ENCODE measurements at regions not wholly inside any gene's neighbourhood (a gene's known extent, or its start where the extent isn't known, plus 50 kb on each side); places are given as distances from the start of the nearest gene placed in this dataset.

DNA sequence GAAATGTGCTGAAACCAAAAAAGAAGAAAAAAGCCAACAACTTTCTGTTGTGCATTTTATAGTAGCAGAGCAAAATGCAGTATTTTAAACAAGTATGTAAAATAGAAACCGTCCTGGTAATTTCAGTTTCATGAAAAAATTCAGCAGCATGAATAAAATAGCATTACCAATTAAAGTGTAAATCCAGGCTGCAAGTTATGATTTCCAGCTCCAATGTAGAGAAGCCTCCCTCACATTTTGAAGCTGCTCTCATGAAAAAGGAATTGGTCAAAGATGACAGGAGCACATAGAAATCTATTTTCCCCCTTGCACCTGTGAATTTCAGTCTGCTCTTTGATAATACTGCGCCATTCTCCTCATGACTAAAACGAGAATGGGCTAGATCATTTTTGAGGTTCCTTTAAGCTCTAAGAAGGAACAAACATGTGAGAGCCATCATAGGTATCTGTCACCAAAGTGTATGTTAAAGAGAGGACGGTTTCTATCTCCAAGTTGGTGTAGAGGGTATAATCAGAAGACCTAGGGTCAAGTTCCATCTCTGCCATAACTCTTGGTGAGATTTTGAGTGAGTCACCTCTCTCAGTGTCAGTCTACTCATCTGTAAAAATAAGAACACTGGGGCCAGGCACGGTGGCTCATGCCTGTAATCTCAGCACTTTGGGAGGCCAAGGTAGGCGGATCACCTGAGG, 107.5 kb downstream of the MTPAP start:
- no peak overlapping the region for H3K4me2 ChIP-seq (ENCODE audit: insufficient read depth, low read length, poor library complexity, severe bottlenecking)
- H3K9ac ChIP-seq (ENCODE audit: low read depth, low read length, poor library complexity), result no peak overlapping the region
- no peak overlapping the region for H3K4ac ChIP-seq (ENCODE audit: low read length)
- no peak overlapping the region for H2BK15ac ChIP-seq (ENCODE audit: low read length)
- no peak overlapping the region for H2BK12ac ChIP-seq (ENCODE audit: low read length)
- no peak overlapping the region for H2BK120ac ChIP-seq (ENCODE audit: low read depth, low read length)
- no peaks in the 10 kb centered on the region for H3K9me3 ChIP-seq (replicated peaks in 1 of 2; ENCODE audit: control insufficient read depth in 2 of 2, insufficient read depth in 1 of 2, low read depth in 1 of 2, low read length in 2 of 2)
- H3K4me1 ChIP-seq (ENCODE audit: control insufficient read depth in 2 of 2, insufficient read depth in 1 of 2, low read depth in 1 of 2, low read length in 2 of 2), result no peaks in the 10 kb centered on the region
- H3K4me3 ChIP-seq (ENCODE audit: low read length in 2 of 2), result no peak overlapping the region
- H4K8ac ChIP-seq (ENCODE audit: low read depth, low read length), result no peak overlapping the region
- H3K18ac ChIP-seq (ENCODE audit: low read length), result no peak overlapping the region
- no peak overlapping the region for H3K23ac ChIP-seq (ENCODE audit: low read depth, low read length, poor library complexity)
- no peaks in the 10 kb centered on the region for H3K36me3 ChIP-seq (replicated peaks in 1 of 2; ENCODE audit: control insufficient read depth in 2 of 2, insufficient read depth in 2 of 2, low read length in 2 of 2)
- no peak overlapping the region for H3K27ac ChIP-seq (replicated peaks; ENCODE audit: low read length)
- DNase-seq (ENCODE audit: low spot score), result no peak
- H3K27me3 ChIP-seq (ENCODE audit: control insufficient read depth in 3 of 3, insufficient read depth in 3 of 3, low read depth in 1 of 3, low read length in 3 of 3), result no peaks in the 10 kb centered on the region
- H3K14ac ChIP-seq (ENCODE audit: low read length), result no peak overlapping the region
- H3K79me1 ChIP-seq (ENCODE audit: low read depth, low read length), result no peaks in the 10 kb centered on the region
- H2BK5ac ChIP-seq (ENCODE audit: low read length), result no peak overlapping the region
- WGBS, 2 donors (ENCODE audit: extremely low coverage in 2 of 2, insufficient read length in 2 of 2, insufficient replicate concordance in 1 of 2), result no CpG with 5 or more reads among the region's 6 CpGs
- no peak overlapping the region for H2AFZ ChIP-seq (ENCODE audit: low read length)
- H4K91ac ChIP-seq (ENCODE audit: low read depth, low read length, poor library complexity), result no peak overlapping the region
- no peak overlapping the region for H2AK5ac ChIP-seq (ENCODE audit: low read depth, low read length)

DNA sequence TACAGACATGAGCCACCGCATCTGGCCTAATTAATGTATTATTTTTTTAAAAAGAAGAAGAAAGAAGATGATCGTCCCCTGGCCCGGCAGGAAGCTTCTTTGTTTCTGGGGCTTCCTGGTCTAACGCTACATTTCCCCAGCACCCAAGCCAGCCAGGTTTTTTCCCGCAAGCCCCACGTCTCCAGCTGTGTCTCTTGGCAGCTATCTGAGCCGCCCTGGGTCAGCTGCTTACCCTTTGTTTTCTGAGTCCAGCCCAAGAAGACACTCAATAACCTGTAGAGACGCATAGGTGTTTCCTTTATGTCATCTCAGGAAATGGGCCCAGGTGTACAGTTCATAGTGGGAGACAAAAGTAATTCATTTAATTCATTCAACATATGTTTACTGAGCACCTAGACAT, 110.2 kb downstream of the MTPAP start:
- H2BK5ac ChIP-seq (ENCODE audit: low read length), result no peak overlapping the region
- no peak overlapping the region for H4K8ac ChIP-seq (ENCODE audit: low read depth, low read length)
- no peak overlapping the region for H3K14ac ChIP-seq (ENCODE audit: low read length)
- H2AK5ac ChIP-seq (ENCODE audit: low read depth, low read length), result no peak overlapping the region
- H3K4me1 ChIP-seq (ENCODE audit: control insufficient read depth in 2 of 2, insufficient read depth in 1 of 2, low read depth in 1 of 2, low read length in 2 of 2), result no peaks in the 10 kb centered on the region
- H2BK15ac ChIP-seq (ENCODE audit: low read length), result no peak overlapping the region
- H3K4me2 ChIP-seq (ENCODE audit: insufficient read depth, low read length, poor library complexity, severe bottlenecking), result no peak overlapping the region
- no peak overlapping the region for H3K4ac ChIP-seq (ENCODE audit: low read length)
- no peak overlapping the region for H4K91ac ChIP-seq (ENCODE audit: low read depth, low read length, poor library complexity)
- H3K27ac ChIP-seq (replicated peaks; ENCODE audit: low read length), result no peak overlapping the region
- H3K27me3 ChIP-seq (ENCODE audit: control insufficient read depth in 3 of 3, insufficient read depth in 3 of 3, low read depth in 1 of 3, low read length in 3 of 3), result no peaks in the 10 kb centered on the region
- no peaks in the 10 kb centered on the region for H3K79me1 ChIP-seq (ENCODE audit: low read depth, low read length)
- no peaks in the 10 kb centered on the region for H3K36me3 ChIP-seq (replicated peaks in 1 of 2; ENCODE audit: control insufficient read depth in 2 of 2, insufficient read depth in 2 of 2, low read length in 2 of 2)
- H3K9me3 ChIP-seq (replicated peaks in 1 of 2; ENCODE audit: control insufficient read depth in 2 of 2, insufficient read depth in 1 of 2, low read depth in 1 of 2, low read length in 2 of 2), result no peaks in the 10 kb centered on the region
- no CpG with 5 or more reads among the region's 8 CpGs for WGBS, 2 donors (ENCODE audit: extremely low coverage in 2 of 2, insufficient read length in 2 of 2, insufficient replicate concordance in 1 of 2)
- H3K4me3 ChIP-seq (ENCODE audit: low read length in 2 of 2), result no peak overlapping the region
- no peak for DNase-seq (ENCODE audit: low spot score)
- H3K9ac ChIP-seq (ENCODE audit: low read depth, low read length, poor library complexity), result no peak overlapping the region
- no peak overlapping the region for H2AFZ ChIP-seq (ENCODE audit: low read length)
- H2BK120ac ChIP-seq (ENCODE audit: low read depth, low read length), result no peak overlapping the region
- H3K18ac ChIP-seq (ENCODE audit: low read length), result no peak overlapping the region
- H2BK12ac ChIP-seq (ENCODE audit: low read length), result no peak overlapping the region
- no peak overlapping the region for H3K23ac ChIP-seq (ENCODE audit: low read depth, low read length, poor library complexity)

DNA sequence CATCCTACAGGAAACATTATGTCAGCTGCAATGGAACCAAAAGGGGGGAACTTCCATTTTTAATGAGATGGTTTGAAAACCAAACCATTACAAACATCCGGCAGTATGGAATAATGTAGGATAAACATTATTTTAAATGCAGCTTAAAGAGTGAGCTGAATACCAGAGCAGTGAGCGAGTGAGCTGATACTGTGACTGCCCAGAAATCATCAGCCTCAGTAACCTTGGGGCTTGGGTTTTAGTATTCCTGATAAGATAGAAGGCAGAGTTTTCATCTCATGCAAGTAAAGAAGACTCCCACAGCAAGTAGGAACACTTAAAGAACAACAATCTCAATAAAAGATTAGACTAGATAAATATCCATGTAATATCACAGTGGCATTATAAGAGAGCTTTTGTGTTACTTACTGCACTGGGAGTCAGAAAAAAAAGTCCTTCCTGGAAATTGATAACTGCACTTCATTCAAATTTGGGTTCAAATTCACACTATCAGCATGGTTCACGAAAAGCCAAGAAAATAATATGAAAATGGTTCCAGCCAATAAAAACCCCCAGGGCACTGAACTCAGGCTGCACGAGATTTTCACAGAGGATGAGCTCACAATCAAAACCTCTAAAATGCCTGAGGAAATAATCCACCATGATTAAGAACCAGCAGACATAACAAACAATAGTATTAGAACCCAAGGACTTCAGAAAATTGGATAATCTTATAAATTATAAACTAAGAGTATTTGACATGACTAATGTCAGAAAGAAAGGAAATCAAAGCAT, 115.7 kb downstream of the MTPAP start:
- no peak overlapping the region for H4K8ac ChIP-seq (ENCODE audit: low read depth, low read length)
- no peak overlapping the region for H3K14ac ChIP-seq (ENCODE audit: low read length)
- no peak overlapping the region for H3K27ac ChIP-seq (replicated peaks; ENCODE audit: low read length)
- H2AK5ac ChIP-seq (ENCODE audit: low read depth, low read length), result no peak overlapping the region
- H4K91ac ChIP-seq (ENCODE audit: low read depth, low read length, poor library complexity), result no peak overlapping the region
- no peaks in the 10 kb centered on the region for H3K9me3 ChIP-seq (replicated peaks in 1 of 2; ENCODE audit: control insufficient read depth in 2 of 2, insufficient read depth in 1 of 2, low read depth in 1 of 2, low read length in 2 of 2)
- H2BK12ac ChIP-seq (ENCODE audit: low read length), result no peak overlapping the region
- no peak overlapping the region for H3K9ac ChIP-seq (ENCODE audit: low read depth, low read length, poor library complexity)
- no CpG with 5 or more reads among the region's 4 CpGs for WGBS, 2 donors (ENCODE audit: extremely low coverage in 2 of 2, insufficient read length in 2 of 2, insufficient replicate concordance in 1 of 2)
- H3K4me1 ChIP-seq (ENCODE audit: control insufficient read depth in 2 of 2, insufficient read depth in 1 of 2, low read depth in 1 of 2, low read length in 2 of 2), result no peaks in the 10 kb centered on the region
- H3K36me3 ChIP-seq (replicated peaks in 1 of 2; ENCODE audit: control insufficient read depth in 2 of 2, insufficient read depth in 2 of 2, low read length in 2 of 2), result no peaks in the 10 kb centered on the region
- H2BK15ac ChIP-seq (ENCODE audit: low read length), result no peak overlapping the region
- H2BK120ac ChIP-seq (ENCODE audit: low read depth, low read length), result no peak overlapping the region
- H3K18ac ChIP-seq (ENCODE audit: low read length), result no peak overlapping the region
- no peak for DNase-seq (ENCODE audit: low spot score)
- H2BK5ac ChIP-seq (ENCODE audit: low read length), result no peak overlapping the region
- H3K4ac ChIP-seq (ENCODE audit: low read length), result no peak overlapping the region
- no peak overlapping the region for H2AFZ ChIP-seq (ENCODE audit: low read length)
- no peaks in the 10 kb centered on the region for H3K79me1 ChIP-seq (ENCODE audit: low read depth, low read length)
- no peaks in the 10 kb centered on the region for H3K27me3 ChIP-seq (ENCODE audit: control insufficient read depth in 3 of 3, insufficient read depth in 3 of 3, low read depth in 1 of 3, low read length in 3 of 3)
- no peak overlapping the region for H3K23ac ChIP-seq (ENCODE audit: low read depth, low read length, poor library complexity)
- H3K4me3 ChIP-seq (ENCODE audit: low read length in 2 of 2), result no peak overlapping the region
- no peak overlapping the region for H3K4me2 ChIP-seq (ENCODE audit: insufficient read depth, low read length, poor library complexity, severe bottlenecking)

DNA sequence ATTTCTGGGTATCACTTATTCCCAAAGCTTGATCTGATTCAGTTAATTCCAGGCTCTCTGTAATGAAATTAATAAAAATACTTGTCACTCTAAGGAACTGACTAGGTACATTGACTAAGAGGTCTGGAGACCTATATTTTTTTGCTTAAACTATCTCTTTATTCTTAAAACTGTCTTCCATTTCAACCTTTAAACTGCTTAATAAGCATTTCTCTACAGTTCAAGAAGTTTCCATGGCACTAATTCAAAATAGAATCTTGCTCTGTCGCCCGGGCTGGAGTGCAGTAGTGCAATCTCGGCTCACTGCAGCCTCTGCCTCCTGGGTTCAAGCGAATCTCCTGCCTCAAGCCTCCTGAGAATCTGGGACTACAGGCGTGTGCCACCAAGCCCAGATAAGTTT, 117.4 kb downstream of the MTPAP start:
- H3K18ac ChIP-seq (ENCODE audit: low read length), result no peak overlapping the region
- no peak overlapping the region for H3K4me3 ChIP-seq (ENCODE audit: low read length in 2 of 2)
- no peak overlapping the region for H2BK120ac ChIP-seq (ENCODE audit: low read depth, low read length)
- H2BK5ac ChIP-seq (ENCODE audit: low read length), result no peak overlapping the region
- H3K4me1 ChIP-seq (ENCODE audit: control insufficient read depth in 2 of 2, insufficient read depth in 1 of 2, low read depth in 1 of 2, low read length in 2 of 2), result no peaks in the 10 kb centered on the region
- H4K91ac ChIP-seq (ENCODE audit: low read depth, low read length, poor library complexity), result no peak overlapping the region
- H3K4me2 ChIP-seq (ENCODE audit: insufficient read depth, low read length, poor library complexity, severe bottlenecking), result no peak overlapping the region
- H4K8ac ChIP-seq (ENCODE audit: low read depth, low read length), result no peak overlapping the region
- H2AK5ac ChIP-seq (ENCODE audit: low read depth, low read length), result no peak overlapping the region
- no peaks in the 10 kb centered on the region for H3K9me3 ChIP-seq (replicated peaks in 1 of 2; ENCODE audit: control insufficient read depth in 2 of 2, insufficient read depth in 1 of 2, low read depth in 1 of 2, low read length in 2 of 2)
- H3K4ac ChIP-seq (ENCODE audit: low read length), result no peak overlapping the region
- H2BK12ac ChIP-seq (ENCODE audit: low read length), result no peak overlapping the region
- H3K14ac ChIP-seq (ENCODE audit: low read length), result no peak overlapping the region
- no peak overlapping the region for H2BK15ac ChIP-seq (ENCODE audit: low read length)
- H3K79me1 ChIP-seq (ENCODE audit: low read depth, low read length), result no peaks in the 10 kb centered on the region
- no peaks in the 10 kb centered on the region for H3K36me3 ChIP-seq (replicated peaks in 1 of 2; ENCODE audit: control insufficient read depth in 2 of 2, insufficient read depth in 2 of 2, low read length in 2 of 2)
- H3K23ac ChIP-seq (ENCODE audit: low read depth, low read length, poor library complexity), result no peak overlapping the region
- WGBS, 2 donors (ENCODE audit: extremely low coverage in 2 of 2, insufficient read length in 2 of 2, insufficient replicate concordance in 1 of 2), result no CpG with 5 or more reads among the region's 5 CpGs
- H3K27ac ChIP-seq (replicated peaks; ENCODE audit: low read length), result no peak overlapping the region
- H2AFZ ChIP-seq (ENCODE audit: low read length), result no peak overlapping the region
- no peaks in the 10 kb centered on the region for H3K27me3 ChIP-seq (ENCODE audit: control insufficient read depth in 3 of 3, insufficient read depth in 3 of 3, low read depth in 1 of 3, low read length in 3 of 3)
- no peak overlapping the region for H3K9ac ChIP-seq (ENCODE audit: low read depth, low read length, poor library complexity)
- no peak for DNase-seq (ENCODE audit: low spot score)

All from neuronal stem cell (in vitro differentiated cells).